Stimulated activated CD8-positive, alpha-beta memory T cell treated with anti-CD3 and anti-CD28 coated beads, Interleukin-15, amount 100 ng/mL, for 4 hours (primary cell): ENCODE measurements at regions not wholly inside any gene's neighbourhood (a gene's known extent, or its start where the extent isn't known, plus 50 kb on each side); places are given as distances from the start of the nearest gene placed in this dataset.

Experiments used
- DNase-seq, 2 donors: peaks; one replicate each; pipeline ENCODE4 v3.0.0-alpha.2; 2020; ENCODE audit warnings: low read depth in 2 of 2

DNA sequence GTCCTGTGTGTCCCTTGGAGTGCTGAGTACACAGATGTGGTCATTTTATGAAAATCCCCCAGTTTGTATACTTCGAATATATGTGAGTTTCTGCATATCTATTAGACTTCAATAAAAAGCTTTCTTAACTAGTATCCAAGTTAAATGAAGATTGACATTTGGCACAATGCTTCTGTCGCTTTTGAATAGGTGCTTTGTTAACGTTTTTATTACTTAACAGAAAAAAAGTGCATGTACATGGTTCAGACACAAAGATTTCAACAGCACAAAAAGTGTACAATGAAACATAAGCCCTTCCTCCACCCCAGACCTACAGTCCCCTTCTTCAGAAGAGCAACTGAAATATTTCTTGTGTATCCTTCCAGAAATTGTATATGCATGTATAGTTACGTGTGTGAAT lies 427.4 kb upstream of the PROK2 start:
- DNase-seq: no peak

DNA sequence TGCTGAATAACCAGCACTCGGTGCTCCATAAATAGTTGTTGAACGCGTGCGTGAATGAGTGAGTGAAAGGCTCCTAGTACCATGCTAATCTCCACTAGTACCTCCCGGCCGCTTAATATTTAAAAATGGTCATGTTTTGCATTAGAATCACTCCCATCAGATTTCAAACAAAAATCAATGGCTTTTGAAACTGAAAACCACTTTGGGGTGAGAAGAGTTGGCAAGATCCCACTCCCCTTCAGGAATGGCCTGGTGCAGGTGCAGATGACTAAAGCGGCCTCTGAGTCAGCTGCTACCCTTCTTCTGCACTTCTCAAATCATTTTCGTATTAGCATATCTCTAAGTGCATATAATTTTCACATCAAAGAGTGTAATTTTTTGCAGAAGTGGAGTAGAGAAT lies 425.3 kb upstream of the PROK2 start:
- DNase-seq: no peak

DNA sequence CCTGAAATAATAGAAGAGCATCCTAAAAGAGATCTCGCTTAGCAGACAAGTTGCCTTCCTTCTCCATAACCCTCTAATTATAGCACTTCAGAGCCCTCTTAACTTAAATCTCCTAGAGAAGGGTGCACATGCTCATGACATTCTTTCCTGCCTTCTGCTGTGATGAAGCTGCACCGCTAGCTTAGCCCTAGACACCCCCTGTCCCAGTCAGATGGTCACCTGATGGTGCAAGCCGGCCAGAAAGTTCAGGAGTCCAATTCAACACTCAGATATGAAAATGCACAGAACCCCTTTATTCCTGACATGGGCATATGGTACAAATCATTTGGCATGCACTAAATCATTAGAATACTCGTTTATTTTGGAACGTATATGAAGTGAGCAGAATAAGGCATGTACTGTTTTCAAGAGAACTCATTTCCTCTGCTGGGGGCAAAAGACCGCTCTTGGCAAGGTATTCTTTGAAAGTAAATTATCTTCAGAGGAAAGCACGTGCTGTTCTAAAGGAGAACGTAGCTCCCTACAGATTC lies 420.4 kb upstream of the PROK2 start:
- no peak for DNase-seq

DNA sequence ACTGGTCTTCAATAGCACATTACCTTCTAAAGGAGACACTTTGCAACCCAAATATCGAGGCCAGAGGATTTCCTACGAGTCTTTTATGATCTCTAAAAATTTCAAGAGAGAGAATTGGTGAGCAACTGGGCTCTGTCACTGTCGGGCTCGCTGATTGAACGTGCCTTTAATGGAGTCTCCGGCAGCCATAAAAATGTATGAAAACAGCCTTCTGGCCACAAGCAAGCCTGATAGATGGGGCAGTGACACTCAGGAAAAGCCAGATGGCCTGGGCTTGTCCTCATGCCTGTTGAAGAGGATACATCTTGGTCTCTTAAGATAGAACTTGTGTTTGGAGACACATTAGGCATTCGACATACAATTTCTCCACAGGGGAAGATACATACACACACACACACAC lies 419.5 kb upstream of the PROK2 start:
- DNase-seq: no peak

DNA sequence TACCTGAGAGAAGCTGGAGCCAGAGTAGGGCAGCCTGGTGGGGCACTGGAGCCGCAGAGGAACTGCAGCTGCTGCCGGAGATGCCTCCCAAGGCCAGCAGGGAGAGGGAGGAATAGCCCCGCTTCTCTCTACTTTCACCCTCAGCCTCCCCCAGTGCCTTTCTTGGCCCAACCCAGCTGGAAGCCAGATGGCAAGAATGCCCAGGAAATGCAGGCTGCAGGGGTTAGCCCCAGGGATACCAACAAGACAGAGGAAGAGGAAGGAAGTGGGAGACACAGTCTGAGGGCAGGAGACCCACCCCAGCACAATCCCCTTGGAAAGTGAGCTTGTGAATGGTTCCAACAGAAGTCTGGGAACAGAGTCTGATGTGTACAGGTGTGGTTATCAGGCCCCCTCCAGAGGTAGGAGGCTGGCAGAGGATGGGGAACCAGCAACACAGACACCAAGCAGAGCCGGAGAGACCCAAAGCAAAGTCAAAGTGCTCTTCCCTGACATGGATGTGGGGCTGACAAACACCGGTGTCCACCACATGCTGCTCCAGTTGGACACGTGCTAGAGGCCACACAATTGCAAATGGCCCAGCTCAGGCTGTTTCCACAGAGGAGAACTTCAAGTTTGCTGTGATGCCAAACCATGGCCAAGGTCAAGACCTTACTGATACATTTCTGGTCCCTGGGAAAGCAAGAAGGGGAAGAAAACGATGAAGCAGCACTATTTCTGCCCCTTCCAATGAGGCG lies 418.8 kb upstream of the PROK2 start:
- DNase-seq: no peak

DNA sequence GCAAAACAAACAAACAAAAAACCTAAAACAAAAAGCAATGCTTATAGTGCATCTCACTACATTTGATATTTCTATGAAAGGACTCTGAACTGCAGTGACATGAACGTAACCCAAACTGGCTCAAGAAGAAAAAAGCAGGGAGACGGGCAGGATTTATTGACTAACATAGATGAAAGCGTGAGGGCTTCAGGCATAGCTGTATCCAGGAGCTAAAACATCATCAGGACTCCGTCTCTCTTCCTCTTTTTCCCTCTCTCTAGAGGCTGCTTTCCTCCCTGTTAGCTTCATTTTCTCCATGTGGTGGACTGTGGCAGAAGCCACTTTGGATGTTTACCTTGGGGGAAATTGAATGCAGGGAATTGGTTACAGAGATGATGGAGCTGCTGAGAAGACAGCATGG lies 418.2 kb upstream of the PROK2 start:
- DNase-seq: no peak

DNA sequence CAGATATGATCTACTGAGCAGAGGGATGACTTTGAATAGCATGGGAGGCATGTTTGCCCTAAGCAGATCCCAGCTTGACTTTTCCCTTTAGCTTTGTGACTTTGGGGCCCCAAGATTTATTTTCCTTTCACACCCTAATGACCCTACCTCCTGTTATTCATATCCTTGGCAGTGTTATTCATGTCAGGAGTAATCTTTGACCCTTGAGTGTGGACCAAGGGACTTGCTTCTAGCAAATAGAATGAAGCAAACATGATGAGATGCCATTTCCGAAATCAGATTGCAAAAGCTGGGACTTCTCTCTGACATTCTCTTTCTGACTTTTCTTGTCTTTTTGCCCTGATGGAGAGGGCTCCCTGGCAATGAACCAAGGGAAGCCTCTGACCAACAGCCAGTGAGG lies 415.4 kb upstream of the PROK2 start:
- no peak for DNase-seq

DNA sequence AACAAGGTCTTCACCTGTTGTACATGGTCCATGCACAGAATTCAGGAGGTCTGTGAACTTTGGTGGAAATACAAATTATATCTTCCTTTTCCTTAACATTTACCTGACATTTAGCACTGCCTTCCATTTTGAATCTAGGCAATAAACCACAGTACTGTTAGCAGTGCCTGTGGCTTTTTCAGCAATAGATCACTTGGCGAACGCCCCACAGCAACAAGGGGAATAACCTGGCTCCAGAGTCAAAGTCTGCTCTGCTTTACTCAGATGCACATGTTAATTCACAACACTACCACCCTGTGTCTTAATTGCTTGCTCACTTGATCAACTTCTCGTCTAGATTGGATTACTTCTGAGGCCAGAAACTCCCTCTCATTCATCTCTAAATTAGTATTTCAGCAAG lies 414.6 kb upstream of the PROK2 start:
- no peak for DNase-seq

DNA sequence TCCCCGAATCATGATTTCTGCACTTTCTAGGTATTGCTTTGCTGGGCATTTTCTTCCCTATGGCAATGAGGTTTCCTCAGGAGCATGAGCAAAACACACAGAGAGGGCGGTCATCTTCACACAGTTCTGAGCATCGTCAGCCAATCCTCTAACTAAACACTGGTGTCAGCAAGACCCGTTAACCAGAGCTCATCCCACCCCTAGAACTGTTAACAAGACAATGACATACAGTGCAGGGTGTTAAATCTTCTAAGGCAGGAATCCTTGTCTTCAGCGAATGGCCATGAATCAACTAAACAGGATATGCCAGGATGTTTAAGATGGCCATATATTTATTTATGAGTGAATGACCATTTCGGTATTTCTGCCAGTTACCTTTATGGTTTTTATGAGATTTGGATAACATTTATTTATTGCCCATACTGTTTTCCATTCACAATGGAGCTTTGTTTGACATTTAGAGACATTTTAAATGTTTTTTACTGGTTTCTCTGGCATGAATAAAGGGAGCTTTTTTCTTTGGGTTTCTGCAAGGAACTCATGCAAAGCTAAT lies 411.5 kb upstream of the PROK2 start:
- no peak for DNase-seq

DNA sequence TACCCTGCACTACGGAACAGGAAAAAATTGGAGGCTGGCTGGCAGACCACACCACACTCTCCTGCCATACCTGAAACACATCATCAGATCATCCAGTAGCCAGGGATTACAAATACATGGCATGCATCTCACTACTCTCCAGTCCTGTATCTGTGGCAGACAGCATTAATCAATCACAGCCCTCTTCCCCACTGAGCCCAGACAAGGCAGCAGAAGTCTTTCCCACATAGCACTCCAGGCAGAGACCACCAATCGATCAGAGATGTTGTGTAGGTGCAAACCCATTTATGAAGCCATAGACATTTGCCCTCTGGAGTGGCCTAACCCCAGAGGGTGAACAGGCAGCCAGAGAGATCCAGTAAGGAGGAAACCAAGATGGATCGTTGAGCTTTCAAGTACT lies 410.9 kb upstream of the PROK2 start:
- no peak for DNase-seq

DNA sequence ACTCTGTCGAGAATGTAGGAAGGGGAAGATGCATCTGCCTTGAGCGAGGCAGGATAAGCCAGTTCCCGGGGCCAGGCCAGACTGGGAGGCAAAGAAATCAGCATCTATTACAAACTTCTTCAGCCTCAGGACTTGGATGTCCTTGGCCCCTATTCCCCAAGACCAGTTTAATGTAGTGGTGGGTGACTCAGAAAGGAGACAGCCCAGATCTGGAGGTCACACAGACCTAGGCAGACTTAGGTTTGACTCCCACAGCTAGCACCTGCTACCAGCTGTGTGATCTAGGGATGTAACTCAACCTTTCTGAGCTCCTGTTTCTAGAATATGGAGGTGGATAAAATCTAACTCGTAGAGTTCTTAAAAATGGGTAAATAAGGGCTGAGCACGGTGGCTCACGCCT lies 409.5 kb upstream of the PROK2 start:
- no peak for DNase-seq

DNA sequence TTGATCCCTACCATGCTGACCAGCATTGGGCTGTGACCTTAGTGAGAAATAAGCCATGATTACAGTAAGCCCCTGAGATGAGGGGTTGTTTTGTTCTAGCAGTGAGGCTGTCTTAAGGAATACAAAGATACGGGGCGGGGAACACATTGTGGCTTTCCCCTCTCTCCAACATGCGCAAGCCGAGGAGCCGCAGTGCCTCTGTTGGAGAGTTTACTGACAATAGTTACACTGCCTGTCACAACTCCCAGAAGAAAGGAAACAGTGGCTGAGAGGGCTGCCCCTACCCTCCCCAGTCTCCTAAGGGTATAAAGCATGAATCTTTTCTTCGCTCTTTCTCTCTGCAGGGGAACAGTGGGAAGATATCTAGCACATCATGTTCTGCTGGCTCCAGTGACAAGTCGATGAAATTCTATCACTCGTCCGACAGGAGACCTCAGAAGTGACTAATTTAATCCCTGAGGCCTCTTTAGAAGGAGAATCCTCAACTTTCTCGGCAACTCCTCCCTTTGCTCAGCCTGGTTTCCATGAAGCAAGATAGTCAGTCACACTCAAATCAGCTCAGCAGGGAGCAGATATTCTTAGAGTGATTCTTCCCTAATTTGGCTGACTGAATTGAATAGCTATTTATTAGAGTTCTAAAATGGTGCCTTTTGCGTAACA lies 409.0 kb upstream of the PROK2 start:
- DNase-seq: no peak

DNA sequence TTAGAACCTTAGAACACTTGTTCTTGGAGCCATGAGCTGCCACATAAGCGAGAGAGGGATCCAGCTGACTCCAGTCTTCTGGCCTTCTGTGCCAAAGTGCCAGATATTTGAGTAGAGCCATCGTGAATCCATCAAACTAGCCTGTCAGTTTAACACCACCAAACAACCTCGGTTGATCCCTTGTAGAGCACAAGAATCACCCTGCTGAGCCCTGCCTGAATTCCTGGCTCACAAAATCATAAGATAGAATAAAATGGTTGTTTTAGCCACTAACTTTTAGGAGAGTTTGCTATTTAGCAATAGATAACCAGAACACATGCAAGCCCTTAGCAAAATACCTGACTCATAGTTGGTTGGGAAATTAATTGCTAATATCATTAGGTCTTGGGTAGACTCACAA lies 407.6 kb upstream of the PROK2 start:
- no peak for DNase-seq

DNA sequence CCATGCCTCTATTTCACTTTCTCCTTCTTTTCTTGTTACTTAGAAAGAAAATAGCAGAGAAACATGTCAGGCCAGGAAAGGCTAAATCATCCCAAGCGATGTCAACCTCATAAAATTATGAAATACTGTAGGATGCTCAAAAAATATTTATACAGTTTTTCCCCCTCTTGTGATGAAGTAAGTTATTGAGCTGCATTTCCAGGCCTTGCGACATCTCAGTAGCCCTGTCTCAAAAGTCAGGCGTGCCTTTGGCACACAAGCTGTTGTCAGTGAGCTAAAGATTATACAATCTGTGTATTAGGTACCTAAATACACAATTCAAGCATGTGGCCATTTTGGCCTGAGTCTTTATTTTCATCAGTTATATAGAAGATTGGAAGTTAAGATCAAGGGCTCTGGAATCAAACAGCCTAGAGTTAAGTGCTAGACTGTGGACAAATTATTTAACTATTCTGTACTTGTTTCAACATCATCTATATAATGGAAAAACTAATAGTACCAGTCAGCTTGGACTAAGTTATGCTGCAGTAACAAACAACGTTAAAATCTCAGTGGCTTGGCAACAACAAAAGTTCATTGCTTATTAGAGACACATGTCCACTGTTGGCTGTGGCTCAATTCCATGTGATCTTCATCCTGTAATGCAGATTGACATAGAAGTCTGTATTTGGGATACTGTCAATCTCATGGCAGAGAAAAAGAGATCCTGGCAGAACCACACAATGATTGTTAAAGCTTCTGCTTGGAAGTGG lies 406.4 kb upstream of the PROK2 start:
- no peak for DNase-seq

DNA sequence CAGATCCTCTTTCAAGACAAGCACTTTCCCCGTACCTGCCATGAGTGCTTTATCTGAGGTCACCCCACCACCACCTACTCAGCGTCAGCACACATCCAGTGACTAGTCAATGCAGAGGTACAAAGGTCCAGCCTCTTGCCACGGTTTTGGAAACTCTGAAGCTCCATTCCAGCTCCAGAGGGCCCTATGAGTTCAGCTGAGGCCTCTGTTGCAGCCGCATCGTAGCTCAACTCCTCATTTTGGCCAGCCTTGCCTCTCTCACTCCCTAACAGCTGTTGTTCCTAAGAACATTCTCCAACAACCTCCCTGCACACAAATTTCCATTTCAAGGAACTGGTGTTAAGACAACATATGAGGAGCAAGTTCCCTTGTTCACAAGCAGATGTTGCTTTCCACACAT lies 405.1 kb upstream of the PROK2 start:
- DNase-seq: no peak

DNA sequence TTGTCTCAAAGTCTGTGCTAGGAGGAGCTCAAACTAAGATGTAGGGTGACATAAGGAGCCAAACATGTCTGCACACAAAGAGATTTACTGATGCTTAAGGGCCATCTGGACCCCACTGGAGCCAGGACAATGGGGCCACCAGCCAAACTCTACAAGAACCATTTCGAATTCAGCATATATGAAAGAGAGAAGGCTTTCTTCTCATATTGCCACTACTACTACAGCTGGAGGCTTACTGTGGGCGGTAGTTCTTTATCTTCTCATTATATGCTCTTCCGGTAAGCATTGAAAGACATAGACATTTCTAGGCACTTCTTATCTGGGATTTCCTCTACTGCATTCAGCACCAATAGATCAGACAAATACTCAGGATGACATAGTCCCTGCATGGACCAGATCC lies 404.4 kb upstream of the PROK2 start:
- DNase-seq: no peak

DNA sequence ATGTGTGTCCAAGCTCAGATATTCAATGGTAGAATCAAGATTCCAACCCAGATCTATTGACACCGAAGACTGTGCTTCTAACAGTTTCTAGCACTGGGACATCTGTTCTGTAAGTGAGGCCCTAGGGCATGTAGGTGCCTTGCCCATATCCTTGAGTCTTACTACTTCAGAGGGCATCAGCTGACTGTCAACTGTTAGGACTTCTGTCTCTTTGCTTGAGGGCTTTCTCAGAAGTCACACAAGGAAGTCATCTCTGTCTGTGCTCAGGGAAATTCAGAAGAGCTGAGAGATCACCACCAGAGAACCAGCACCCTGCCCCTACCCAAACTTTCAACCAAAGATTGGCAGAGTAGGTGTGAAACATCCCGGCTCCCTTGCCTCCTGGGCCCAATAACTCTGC lies 403.6 kb upstream of the PROK2 start:
- no peak for DNase-seq

DNA sequence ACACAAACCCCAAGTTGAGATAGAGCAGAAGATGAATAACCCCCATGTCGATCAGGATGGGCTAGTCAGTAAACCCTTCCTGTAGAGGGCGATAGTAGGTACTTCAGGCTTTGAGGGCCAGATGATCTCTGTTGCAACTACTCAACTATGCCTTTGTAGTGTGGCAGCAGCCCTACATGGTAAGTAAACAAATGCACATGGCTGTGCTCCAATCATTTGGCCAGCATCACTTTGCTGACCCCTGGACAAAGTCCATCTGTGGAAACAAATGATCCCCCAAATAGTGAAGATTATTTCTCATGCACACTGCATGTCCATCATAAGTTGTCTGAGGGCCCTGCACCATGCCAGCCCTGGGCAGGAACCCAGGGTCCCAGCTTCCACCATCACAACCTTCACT lies 402.2 kb upstream of the PROK2 start:
- DNase-seq: no peak

DNA sequence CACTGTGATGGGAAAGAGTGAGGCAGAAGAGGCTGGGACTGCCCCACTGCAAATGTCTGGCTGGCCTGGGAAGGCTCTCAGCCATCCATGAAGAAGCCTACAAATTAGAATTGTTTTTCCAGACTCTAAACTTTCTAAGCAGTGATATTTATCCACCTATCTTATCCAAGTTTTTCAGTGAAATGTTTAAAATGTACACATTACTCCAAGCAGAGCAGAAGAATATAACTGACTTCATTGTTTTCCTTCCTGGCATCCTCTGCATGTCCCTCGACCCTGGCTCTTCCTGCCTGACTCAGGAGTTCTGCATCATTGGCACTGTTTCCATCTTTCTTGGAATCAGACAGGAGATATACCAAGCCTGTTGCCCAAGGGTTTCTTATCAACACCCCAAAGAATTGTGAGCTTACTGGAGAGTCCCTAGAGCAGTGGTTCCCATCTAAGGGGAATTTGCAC lies 401.5 kb upstream of the PROK2 start:
- no peak for DNase-seq

DNA sequence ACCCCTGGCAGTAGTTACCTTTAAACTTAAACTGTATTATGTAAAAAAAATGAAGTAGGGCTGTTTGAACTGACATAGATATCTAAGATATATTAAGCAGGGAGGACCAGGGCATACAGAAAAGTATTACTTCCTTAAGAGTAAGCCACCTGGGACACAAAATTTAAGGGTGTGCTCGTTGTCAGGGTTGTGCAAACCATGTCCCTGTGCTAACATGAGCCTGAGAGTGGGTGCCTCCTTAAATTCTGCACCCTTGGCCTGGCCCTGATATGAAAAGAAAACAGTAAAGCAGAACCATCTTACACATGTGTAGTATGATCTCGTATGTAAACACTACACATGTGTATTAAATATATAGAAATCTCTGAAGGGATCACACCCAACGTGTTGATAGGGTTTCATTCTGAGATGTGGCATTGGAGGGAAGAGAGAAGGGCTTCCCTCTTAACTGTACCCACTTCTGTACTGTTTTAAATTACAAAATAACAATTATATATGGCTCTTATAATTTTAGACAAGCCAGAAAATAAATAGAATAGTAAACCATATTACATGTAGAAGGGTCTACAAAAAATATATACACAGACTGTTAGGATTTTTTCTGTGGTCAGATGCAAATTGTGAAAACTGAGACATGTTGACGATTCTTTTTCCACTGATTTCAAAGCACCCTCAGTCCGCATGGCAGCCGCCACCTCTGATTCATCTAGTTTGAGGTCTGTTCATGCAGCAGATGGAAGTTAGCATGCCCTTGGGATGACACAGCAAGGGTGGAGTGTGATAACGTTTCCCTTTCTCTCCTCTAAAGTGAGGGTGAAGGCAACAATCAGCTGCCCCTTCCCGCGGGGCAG lies 400.8 kb upstream of the PROK2 start:
- DNase-seq: no peak

DNA sequence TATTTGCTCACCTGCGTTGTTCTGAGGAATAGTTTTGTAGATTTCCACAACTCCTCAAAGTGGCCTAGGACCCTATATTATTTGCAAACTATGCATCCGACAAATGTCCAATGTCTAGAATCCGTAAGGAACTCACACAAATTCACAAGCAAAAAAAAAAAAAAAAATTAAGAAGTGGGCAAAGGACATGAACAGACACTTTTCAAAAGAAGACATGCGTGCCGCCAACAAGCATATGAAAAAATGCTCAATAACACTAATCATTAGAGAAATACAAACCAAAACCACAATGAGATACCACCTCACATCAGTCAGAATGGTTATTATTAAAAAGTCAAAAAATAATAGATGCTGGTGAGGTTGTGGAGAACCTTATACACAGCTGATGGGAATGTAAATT lies 398.5 kb upstream of the PROK2 start:
- no peak for DNase-seq

DNA sequence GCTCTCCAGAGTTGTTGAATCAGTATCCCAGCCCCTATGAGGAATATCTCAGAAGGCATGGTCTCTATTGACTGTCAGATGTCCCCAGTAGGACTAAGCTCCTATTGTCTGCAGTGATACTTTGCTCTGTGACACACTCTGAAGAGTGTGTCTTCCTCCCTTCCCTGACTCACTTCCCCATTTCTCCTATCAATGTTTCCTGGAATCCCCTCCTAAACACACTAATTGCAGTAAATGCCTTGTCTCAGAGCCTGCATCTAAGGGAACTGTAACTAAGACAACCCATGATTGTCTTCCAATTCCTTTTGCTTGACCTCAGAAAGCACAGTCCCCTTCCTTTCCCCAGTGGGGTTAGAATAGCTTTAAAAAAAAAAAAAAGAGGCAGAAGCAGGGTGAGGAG lies 397.3 kb upstream of the PROK2 start:
- no peak for DNase-seq
